DMS53 treated with DMSO at 0.1 percent for 48 hours (cell line): ENCODE measurements at regions not wholly inside any gene's neighbourhood (a gene's known extent, or its start where the extent isn't known, plus 50 kb on each side); places are given as distances from the start of the nearest gene placed in this dataset.

Experiments
- DNase-seq: peaks from one replicate; lab custom pipeline; 2025; ENCODE audit not compliant: unreplicated experiment; lab: John Stamatoyannopoulos, UW

- peak; percentile 27 for DNase-seq
Observed at GRCh38 chr5:90201923-90202322, 207.6 kb downstream of the CETN3 start.

- no peak for DNase-seq
Observed at GRCh38 chr5:90193185-90193822, 216.3 kb downstream of the CETN3 start.

DNA sequence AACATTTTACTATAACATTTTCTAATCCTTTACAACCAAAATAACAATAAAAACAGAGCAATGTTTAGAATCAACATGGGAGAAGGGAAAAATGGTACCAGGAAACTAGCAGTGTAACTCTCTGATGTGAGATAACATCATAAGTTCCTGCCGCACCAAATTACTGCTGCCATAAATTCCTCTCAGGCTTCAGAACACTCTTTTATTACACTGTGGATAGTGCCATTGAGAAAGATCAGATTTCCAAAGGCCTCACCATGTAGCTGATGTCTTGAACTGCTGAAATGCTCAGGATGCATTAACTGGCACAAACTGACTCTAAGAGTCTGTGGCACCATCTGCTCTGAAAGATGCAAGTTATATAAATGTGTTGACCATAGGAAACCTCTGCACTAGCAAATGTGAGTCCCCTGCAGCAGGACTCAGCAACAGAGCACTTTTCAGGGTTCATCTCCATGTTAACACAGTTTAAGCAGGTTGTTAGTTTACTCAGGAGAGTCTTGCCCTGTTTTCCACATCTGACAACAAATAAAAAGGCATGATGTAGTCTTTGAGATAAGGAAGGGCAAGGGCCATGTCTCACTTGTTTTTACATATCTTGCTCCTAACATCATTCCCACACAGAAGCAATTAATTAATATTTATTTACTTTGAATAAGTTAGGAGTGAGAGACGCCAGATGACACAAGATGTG, 218.1 kb downstream of the CETN3 start:
- DNase-seq = no peak

DNA sequence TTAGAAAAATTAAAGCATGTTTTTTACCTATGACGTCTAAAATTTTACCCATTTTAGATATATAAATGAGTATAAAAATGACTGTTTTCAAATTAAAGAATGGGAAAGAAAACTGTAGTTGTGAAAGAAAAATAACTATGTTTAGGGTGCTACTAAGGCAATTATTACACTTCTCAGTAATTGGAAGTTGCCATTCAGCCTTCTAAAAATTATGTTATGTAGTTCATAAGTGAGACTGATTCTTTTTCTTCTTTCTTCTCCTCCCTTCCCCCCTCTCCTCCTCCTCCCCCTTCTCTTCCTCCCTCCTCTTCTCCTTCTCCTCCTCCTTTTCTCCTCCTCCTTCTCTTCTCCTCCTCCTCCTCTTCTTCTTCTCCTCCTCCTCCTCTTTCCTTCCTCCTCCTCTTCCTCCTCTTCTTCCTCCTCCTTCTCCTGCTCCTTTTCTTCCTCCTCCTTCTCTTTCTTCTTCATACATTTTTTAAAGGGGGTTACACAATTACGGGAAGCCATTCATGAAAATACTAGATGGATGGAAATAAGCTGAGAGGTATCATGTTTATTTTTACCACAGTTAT, 223.6 kb downstream of the CETN3 start:
- DNase-seq = no peak

GRCh38 chr5:90184764-90185163, 224.8 kb downstream of the CETN3 start:
- DNase-seq = peak; percentile 85

- no peak for DNase-seq
Observed at GRCh38 chr5:90182726-90183125, 226.8 kb downstream of the CETN3 start.

GRCh38 chr5:90174236-90174635, 235.3 kb downstream of the CETN3 start:
- no peak for DNase-seq

- no peak for DNase-seq
Observed at GRCh38 chr5:90173299-90174030, 236.1 kb downstream of the CETN3 start.

DNA sequence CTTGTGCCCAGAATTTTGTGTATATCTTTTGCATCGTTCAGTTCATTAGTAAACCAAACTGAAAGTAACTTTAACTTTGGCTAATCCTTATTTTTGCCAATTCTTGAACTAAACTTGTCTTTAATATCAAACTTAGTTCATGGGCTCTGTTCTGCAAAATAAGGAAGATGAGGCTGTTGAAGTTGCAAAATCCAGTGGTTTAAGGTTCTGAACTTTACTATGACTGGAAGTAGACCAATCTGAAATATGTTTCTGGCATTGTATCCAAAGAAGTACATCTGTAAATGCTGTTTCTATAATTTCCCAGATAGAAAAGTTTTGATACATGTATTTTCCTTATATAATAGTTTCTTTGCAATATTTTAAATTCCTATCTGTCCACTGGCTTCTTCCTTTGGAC, 238.1 kb downstream of the CETN3 start:
- DNase-seq = no peak

GRCh38 chr5:90170261-90170660, 239.3 kb downstream of the CETN3 start:
- DNase-seq = no peak

GRCh38 chr5:90169078-90169477, 240.5 kb downstream of the CETN3 start:
- no peak for DNase-seq

GRCh38 chr5:90168399-90168798, 241.2 kb downstream of the CETN3 start:
- DNase-seq = no peak

DNA sequence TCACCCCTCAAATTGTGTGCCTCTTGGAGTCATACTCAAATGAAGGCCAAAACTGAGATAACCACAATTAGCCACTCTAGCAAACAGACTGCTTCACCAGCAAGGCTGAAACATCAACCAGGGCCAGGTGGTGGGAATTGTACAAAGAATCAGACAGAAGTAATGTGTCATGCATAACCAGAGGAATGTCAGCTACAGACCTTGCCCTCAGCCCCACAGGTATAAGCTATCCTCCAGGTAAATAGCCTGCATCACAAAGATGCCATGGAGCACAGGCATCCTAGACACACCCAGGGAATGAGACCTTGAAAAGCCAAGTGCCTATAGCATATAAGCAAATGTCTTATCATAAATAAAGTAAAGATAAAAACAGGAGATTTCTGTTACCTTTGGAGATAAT, 242.7 kb downstream of the CETN3 start:
- DNase-seq = no peak

DNA sequence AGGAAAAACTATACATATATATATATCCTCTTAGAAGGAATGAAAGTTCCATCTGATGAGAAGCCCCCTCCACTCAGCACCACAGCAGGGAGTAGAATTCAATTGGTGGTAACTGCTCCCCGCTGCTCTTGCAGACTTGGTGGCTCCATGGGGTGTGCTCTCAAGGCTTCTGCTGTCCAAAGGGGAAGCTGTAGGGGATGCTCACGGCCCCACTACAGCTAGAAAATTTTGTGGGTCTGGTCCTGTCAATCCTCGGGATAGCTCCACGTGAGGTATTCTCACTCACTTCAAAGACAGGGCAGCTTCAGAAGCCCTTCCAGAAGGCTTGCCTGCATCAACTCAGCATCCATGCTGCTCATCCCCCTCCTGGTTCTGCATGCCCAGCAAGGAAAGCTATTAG, 247.2 kb downstream of the CETN3 start:
- DNase-seq = no peak

GRCh38 chr5:90161414-90161813, 248.1 kb downstream of the CETN3 start:
- DNase-seq = no peak

DNA sequence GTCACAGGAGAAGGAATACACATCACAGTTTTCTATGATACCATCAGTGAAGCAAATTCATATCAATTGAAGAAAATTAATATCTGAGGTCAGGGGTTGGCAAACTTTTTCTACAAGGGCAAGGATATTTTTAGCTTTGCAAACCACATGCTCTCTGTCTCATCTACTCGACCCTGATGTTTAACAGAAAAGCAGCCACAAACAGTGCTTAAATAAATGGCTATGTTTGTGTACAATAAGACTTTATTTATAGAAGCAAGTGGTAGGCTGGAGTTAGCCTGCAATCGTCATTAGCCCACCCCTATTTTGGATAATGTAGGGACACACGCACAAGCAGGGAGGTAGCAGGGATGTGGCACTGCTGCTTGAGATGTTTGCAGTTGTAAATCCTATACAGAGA, 251.4 kb downstream of the CETN3 start:
- DNase-seq = no peak

GRCh38 chr5:90153031-90153430, 256.5 kb downstream of the CETN3 start:
- DNase-seq = no peak

- DNase-seq = no peak
Observed at GRCh38 chr5:90144625-90145327, 264.8 kb downstream of the CETN3 start.

DNA sequence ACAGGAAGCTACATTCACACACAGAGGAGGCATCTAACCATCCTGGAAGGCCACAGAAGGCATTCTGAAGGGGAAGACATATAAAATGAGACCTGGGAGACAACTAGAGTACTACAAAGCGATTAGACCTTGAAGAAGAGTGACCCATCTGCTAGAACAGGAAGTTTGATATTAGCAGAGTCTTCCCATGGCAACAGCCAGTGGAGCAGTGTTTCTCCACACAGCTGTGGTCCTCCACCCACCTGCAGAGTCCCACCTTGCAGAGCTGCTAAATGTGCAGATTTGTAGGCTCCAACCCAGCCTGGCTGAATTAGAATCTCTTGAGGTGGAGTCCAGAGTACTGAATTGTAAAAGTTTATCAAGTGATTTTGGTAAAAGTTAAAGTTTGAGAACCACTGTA, 267.0 kb downstream of the CETN3 start:
- DNase-seq = no peak

DNA sequence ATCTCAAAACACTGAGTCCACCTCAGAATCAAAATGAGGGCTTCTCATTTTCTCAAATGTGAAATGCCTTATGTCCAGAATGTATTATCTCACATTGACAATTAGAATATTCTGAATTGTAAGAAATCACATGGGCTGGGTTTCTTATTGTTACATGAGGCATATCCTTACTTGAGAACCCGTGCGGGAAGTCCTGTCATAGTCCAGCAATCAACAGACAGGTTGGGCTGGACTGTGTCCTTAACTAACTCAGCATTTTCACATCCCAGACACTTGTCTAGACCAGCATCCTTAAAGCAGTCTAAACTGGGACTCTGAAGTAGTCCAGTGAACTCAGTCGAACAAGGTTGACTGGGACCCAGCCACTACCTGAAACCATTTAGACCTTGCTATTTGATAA, 267.6 kb downstream of the CETN3 start:
- no peak for DNase-seq

GRCh38 chr5:90136952-90137528, 272.5 kb downstream of the CETN3 start:
- DNase-seq = no peak
